GM23248 (cell line): ENCODE measurements at regions not wholly inside any gene's neighbourhood (a gene's known extent, or its start where the extent isn't known, plus 50 kb on each side); places are given as distances from the start of the nearest gene placed in this dataset.

Experiments used
- DNase-seq: peaks from one replicate; pipeline ENCODE4 v3.0.0-alpha.2; 2015
- H2AFZ ChIP-seq: fragments of 200-600 bp; sonication (generic); 2 replicates; pipeline ENCODE4 v1.6.1; 2016; ENCODE audit warnings: antibody characterized with exemption
- H3F3A ChIP-seq: fragments of 200-600 bp; sonication (generic); 2 replicates; pipeline ENCODE4 v1.6.1; 2016; ENCODE audit warnings: mild to moderate bottlenecking, antibody characterized with exemption, mixed run types; ENCODE audit not compliant: insufficient read depth
- H3K27ac ChIP-seq: fragments of 200-600 bp; sonication (generic); 2 replicates; pipeline ENCODE4 v1.5.1; 2016; ENCODE audit warnings: mild to moderate bottlenecking
- H3K27me3 ChIP-seq: fragments of 200-600 bp; sonication (generic); replicated peaks from 2 replicates; pipeline ENCODE4 v1.6.1; 2016; ENCODE audit warnings: mild to moderate bottlenecking; ENCODE audit not compliant: insufficient read depth
- H3K36me3 ChIP-seq: fragments of 200-600 bp; sonication (generic); 2 replicates; pipeline ENCODE4 v1.6.1; 2016; ENCODE audit warnings: low read depth, mild to moderate bottlenecking
- H3K4me1 ChIP-seq: fragments of 200-600 bp; sonication (generic); 2 replicates; pipeline ENCODE4 v1.6.1; 2016; ENCODE audit warnings: mild to moderate bottlenecking; ENCODE audit not compliant: insufficient read depth
- H3K4me2 ChIP-seq: fragments of 200-600 bp; sonication (generic); one replicate; pipeline ENCODE4 v1.6.1; 2016; ENCODE audit warnings: mild to moderate bottlenecking; ENCODE audit not compliant: unreplicated experiment
- H3K4me3 ChIP-seq: fragments of 200-600 bp; sonication (generic); 2 replicates; pipeline ENCODE4 v1.5.1; 2016; ENCODE audit warnings: mild to moderate bottlenecking
- H3K79me2 ChIP-seq: fragments of 200-600 bp; sonication (generic); 2 replicates; pipeline ENCODE4 v1.6.1; 2016; ENCODE audit warnings: mild to moderate bottlenecking; ENCODE audit not compliant: insufficient read depth
- H3K9ac ChIP-seq: fragments of 200-600 bp; sonication (generic); 2 replicates; pipeline ENCODE4 v1.6.1; 2016; ENCODE audit warnings: mild to moderate bottlenecking
- H3K9me2 ChIP-seq: fragments of 200-600 bp; sonication (generic); 2 replicates; pipeline ENCODE4 v1.6.1; 2016; ENCODE audit warnings: mixed run types, mild to moderate bottlenecking, moderate library complexity; ENCODE audit not compliant: insufficient read depth
- H3K9me3 ChIP-seq: fragments of 200-600 bp; sonication (generic); one replicate; pipeline ENCODE4 v1.6.1; 2017; ENCODE audit warnings: low read depth
- H4K20me1 ChIP-seq: fragments of 200-600 bp; sonication (generic); 2 replicates; pipeline ENCODE4 v1.6.0; 2016; ENCODE audit not compliant: insufficient read depth
- EZH2 ChIP-seq: fragments of 200-600 bp; sonication (generic); IDR thresholded peaks from 2 replicates; pipeline ENCODE4 v1.6.1; 2018; ENCODE audit warnings: antibody characterized with exemption, mild to moderate bottlenecking; ENCODE audit not compliant: insufficient read depth, poor library complexity, severe bottlenecking
- EZH2phosphoT487 ChIP-seq: fragments of 200-600 bp; sonication (generic); IDR thresholded peaks from 2 replicates; pipeline ENCODE4 v1.6.1; 2018; ENCODE audit warnings: antibody characterized with exemption, moderate library complexity, mild to moderate bottlenecking, low read depth; ENCODE audit not compliant: insufficient read depth
- WGBS, 2 experiments: methylation state at CpG; one replicate each; pipeline ENCODE4 v1.1.6; 2015 to 2017; ENCODE audit warnings: low lambda C conversion rate in 2 of 2, low coverage in 1 of 2; ENCODE audit errors: missing lambda C conversion rate in 2 of 2; 5-methylcytosine and 5-hydroxymethylcytosine counted together
- in situ Hi-C: fragments of 300-500 bp; cut with MboI; formaldehyde crosslinking; loops from 2 replicates; pipeline ENCODE4 v1.15.0; 2020

GRCh38 chr17:34059423-34060220 is 195.5 kb upstream of the CCL2 start:
- Histone ChIP-seq H3F3A (no peaks in the 10 kb centered on the region), H3K27me3 (no peaks in the 10 kb centered on the region), H3K4me1 (no peaks in the 10 kb centered on the region), H3K9me3 (no peaks in the 10 kb centered on the region), H3K79me2 (no peaks in the 10 kb centered on the region), H3K27ac (no peak overlapping the region), H3K4me2 (no peak overlapping the region), H3K9me2 (no peaks in the 10 kb centered on the region), H4K20me1 (no peaks in the 10 kb centered on the region), H3K9ac (no peak overlapping the region), H3K4me3 (no peak overlapping the region), H3K36me3 (no peaks in the 10 kb centered on the region), H2AFZ (no peak overlapping the region)
- no peak for DNase-seq
- TF ChIP-seq EZH2phosphoT487 = no peak
- no peak for TF ChIP-seq EZH2
- in situ Hi-C loops = no loop called here
- 28% methylated on average over 10 of the region's 10 CpGs for WGBS, 2 experiments

DNA sequence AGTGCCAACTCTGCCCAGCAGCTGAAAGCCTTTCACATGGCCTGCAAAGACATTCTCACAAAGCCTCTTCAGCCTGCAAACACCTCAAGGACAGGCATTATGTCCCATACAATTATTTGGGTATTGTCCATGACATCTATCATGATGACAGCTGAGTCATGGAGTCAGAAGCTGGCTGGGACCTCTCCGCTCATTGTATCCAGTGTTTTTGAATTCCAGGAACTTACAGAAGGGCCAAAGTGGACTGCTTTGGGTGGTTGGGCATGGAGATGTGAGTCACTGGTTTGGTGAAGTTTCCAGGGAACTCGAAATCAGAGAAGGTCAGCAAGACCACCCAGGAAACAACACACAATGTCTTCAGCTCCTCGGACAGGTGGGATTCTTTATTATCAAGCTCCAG is 188.6 kb upstream of the CCL2 start:
- H3K9me3 ChIP-seq = no peaks in the 10 kb centered on the region
- DNase-seq = no peak
- no peak overlapping the region for H3K27ac ChIP-seq
- H3F3A ChIP-seq = no peaks in the 10 kb centered on the region
- in situ Hi-C loops = no loop called here
- no peak overlapping the region for H3K4me2 ChIP-seq
- H3K4me3 ChIP-seq = no peak overlapping the region
- no peaks in the 10 kb centered on the region for H3K27me3 ChIP-seq
- no peaks in the 10 kb centered on the region for H4K20me1 ChIP-seq
- no peak overlapping the region for H2AFZ ChIP-seq
- H3K9ac ChIP-seq = no peak overlapping the region
- H3K4me1 ChIP-seq = no peaks in the 10 kb centered on the region
- TF ChIP-seq EZH2 = no peak
- no peak for TF ChIP-seq EZH2phosphoT487
- WGBS, 2 experiments = 14 to 23% methylated on average over 3 of the region's 3 CpGs
- no peaks in the 10 kb centered on the region for H3K9me2 ChIP-seq
- H3K36me3 ChIP-seq = no peaks in the 10 kb centered on the region
- no peaks in the 10 kb centered on the region for H3K79me2 ChIP-seq

DNA sequence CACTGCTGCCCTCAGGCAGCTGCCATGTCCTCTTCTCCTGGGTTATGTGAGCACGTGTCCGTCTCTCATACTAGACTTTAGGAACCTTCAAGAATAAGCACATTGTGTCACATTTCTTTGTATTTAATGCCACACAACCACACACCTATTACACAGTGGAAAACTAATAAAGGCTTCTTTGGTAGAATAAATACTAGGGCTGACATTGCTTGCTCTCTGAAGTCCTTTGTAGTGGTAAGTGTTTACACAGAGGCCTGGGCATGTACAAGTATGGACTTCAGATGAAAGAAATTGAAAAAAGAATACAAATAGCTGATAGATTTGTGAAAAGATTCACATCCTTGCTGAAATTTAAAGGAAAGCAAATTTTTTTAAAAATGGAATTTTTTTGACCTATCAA is 188.1 kb upstream of the CCL2 start:
- DNase-seq = no peak
- Histone ChIP-seq H4K20me1 (no peaks in the 10 kb centered on the region), H3K9me2 (no peaks in the 10 kb centered on the region), H3K4me1 (no peaks in the 10 kb centered on the region), H3F3A (no peaks in the 10 kb centered on the region), H3K79me2 (no peaks in the 10 kb centered on the region), H3K4me2 (no peak overlapping the region), H2AFZ (no peak overlapping the region), H3K4me3 (no peak overlapping the region), H3K36me3 (no peaks in the 10 kb centered on the region), H3K27me3 (no peaks in the 10 kb centered on the region), H3K27ac (no peak overlapping the region), H3K9ac (no peak overlapping the region), H3K9me3 (no peaks in the 10 kb centered on the region)
- in situ Hi-C loops = no loop called here
- TF ChIP-seq EZH2 (no peak), EZH2phosphoT487 (no peak)
- 26 to 33% methylated on average over 2 of the region's 2 CpGs for WGBS, 2 experiments

DNA sequence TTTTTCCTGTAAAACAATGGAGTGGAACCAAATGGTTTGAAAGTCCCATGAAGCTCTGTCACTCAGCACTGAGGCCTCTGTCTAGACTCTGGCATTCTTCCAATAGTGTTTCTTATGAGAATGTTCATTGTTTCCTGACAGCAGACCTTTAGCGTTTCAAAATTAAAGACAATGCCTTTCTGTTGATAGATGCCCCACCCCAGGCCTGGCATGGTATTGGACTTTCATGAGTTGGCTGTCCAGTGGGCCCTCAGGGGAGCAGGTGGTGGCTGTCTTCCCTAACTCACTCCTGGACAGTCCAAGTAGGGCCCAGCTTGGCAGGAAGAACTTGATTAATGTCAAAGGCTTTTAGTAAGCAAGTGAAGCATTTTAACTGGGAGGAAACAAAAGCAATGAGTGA is 186.5 kb upstream of the CCL2 start:
- Histone ChIP-seq H3K4me2 (no peak overlapping the region), H3K9me2 (no peaks in the 10 kb centered on the region), H3K4me3 (no peak overlapping the region), H3K4me1 (no peaks in the 10 kb centered on the region), H4K20me1 (no peaks in the 10 kb centered on the region), H3K27me3 (no peaks in the 10 kb centered on the region), H3K36me3 (no peaks in the 10 kb centered on the region), H3K9me3 (no peaks in the 10 kb centered on the region), H3F3A (no peaks in the 10 kb centered on the region), H3K27ac (no peak overlapping the region), H3K9ac (no peak overlapping the region), H3K79me2 (no peaks in the 10 kb centered on the region), H2AFZ (no peak overlapping the region)
- no peak for DNase-seq
- TF ChIP-seq EZH2phosphoT487 (no peak), EZH2 (no peak)
- WGBS, 2 experiments = 4 to 10% methylated on average over 1 of the region's 1 CpG
- in situ Hi-C loops = no loop called here

- no peaks in the 10 kb centered on the region for H3K4me1 ChIP-seq
- H3K4me2 ChIP-seq = no peak overlapping the region
- in situ Hi-C loops = no loop called here
- H3K36me3 ChIP-seq = no peaks in the 10 kb centered on the region
- H3K9ac ChIP-seq = no peak overlapping the region
- WGBS, 2 experiments = 4 to 15% methylated on average over 4 of the region's 4 CpGs
- H3K27me3 ChIP-seq = no peaks in the 10 kb centered on the region
- no peaks in the 10 kb centered on the region for H3K9me2 ChIP-seq
- H2AFZ ChIP-seq = no peak overlapping the region
- H3K27ac ChIP-seq = no peak overlapping the region
- H4K20me1 ChIP-seq = no peaks in the 10 kb centered on the region
- DNase-seq = no peak
- H3K4me3 ChIP-seq = no peak overlapping the region
- H3F3A ChIP-seq = no peaks in the 10 kb centered on the region
- no peaks in the 10 kb centered on the region for H3K79me2 ChIP-seq
- no peaks in the 10 kb centered on the region for H3K9me3 ChIP-seq
- no peak for TF ChIP-seq EZH2phosphoT487
- no peak for TF ChIP-seq EZH2
These were observed 184.4 kb upstream of the CCL2 start for GRCh38 chr17:34070712-34071111.
